Colonic mucosa (tissue), 4 donors: ENCODE measurements at regions not wholly inside any gene's neighbourhood (a gene's known extent, or its start where the extent isn't known, plus 50 kb on each side); places are given as distances from the start of the nearest gene placed in this dataset.

Experiments
- DNase-seq: peaks from one replicate; pipeline ENCODE4 v3.0.0-alpha.2; 2020
- H3K27ac ChIP-seq: fragments of 200-600 bp; one replicate; pipeline ENCODE4 v1.8.0; 2021
- H3K27me3 ChIP-seq: fragments of 200-600 bp; one replicate; pipeline ENCODE4 v1.8.0; 2021
- H3K36me3 ChIP-seq: fragments of 200-600 bp; one replicate; pipeline ENCODE4 v1.8.0; 2021
- H3K4me1 ChIP-seq: fragments of 200-600 bp; one replicate; pipeline ENCODE4 v1.8.0; 2021; ENCODE audit warnings: mild to moderate bottlenecking
- H3K4me3 ChIP-seq: fragments of 200-600 bp; one replicate; pipeline ENCODE4 v1.8.0; 2021
- H3K9ac ChIP-seq, 2 donors: one replicate each; pipeline ENCODE4 v1.7.0; 2013; ENCODE audit warnings: control low read depth in 2 of 2, low read depth in 2 of 2, low read length in 2 of 2
- H3K9me3 ChIP-seq: fragments of 200-600 bp; one replicate; pipeline ENCODE4 v1.8.0; 2021
- CTCF ChIP-seq: fragments of 200-600 bp; IDR thresholded peaks from one replicate; pipeline ENCODE4 v1.8.0; 2022; ENCODE audit warnings: antibody characterized with exemption, mild to moderate bottlenecking
- intact Hi-C: fragments of 100-400 bp; cut with DNase I; formaldehyde crosslinking; loops from one replicate; pipeline ENCODE4 v1.14.1; 2022
- donor health status: healthy.
- donor health status: DM: no; HTN: no; CAD: no.
- donor health status: DM: no; HTN: no; CAD: no.

- H3K4me1 ChIP-seq, result no peaks in the 10 kb centered on the region
- no peak for TF ChIP-seq CTCF
- no peaks in the 10 kb centered on the region for H3K27me3 ChIP-seq
- H3K9me3 ChIP-seq, result no peaks in the 10 kb centered on the region
- no peak overlapping the region for H3K9ac ChIP-seq
- H3K27ac ChIP-seq, result no peak overlapping the region
- H3K4me3 ChIP-seq, result no peak overlapping the region
- no peaks in the 10 kb centered on the region for H3K36me3 ChIP-seq
- intact Hi-C loops, result no loop called here
- no peak for DNase-seq
These were observed 811.6 kb upstream of the GOT2 start for GRCh38 chr16:59545721-59546120.

GRCh38 chr16:59543641-59544040 is 809.5 kb upstream of the GOT2 start:
- H3K9ac ChIP-seq, result no peak overlapping the region
- H3K4me3 ChIP-seq, result no peak overlapping the region
- TF ChIP-seq CTCF, result no peak
- no peak for DNase-seq
- H3K36me3 ChIP-seq, result no peaks in the 10 kb centered on the region
- no peaks in the 10 kb centered on the region for H3K9me3 ChIP-seq
- no peaks in the 10 kb centered on the region for H3K27me3 ChIP-seq
- no peaks in the 10 kb centered on the region for H3K4me1 ChIP-seq
- intact Hi-C loops, result no loop called here
- H3K27ac ChIP-seq, result no peak overlapping the region

- Histone ChIP-seq H3K27ac (no peak overlapping the region), H3K4me3 (no peak overlapping the region), H3K9me3 (no peaks in the 10 kb centered on the region), H3K9ac (no peak overlapping the region), H3K4me1 (no peaks in the 10 kb centered on the region), H3K27me3 (no peaks in the 10 kb centered on the region), H3K36me3 (no peaks in the 10 kb centered on the region)
- no peak for DNase-seq
- TF ChIP-seq CTCF, result no peak
- intact Hi-C loops, result no loop called here
These were observed 806.5 kb upstream of the GOT2 start for GRCh38 chr16:59540621-59541020.

- intact Hi-C loops, result no loop called here
- Histone ChIP-seq H3K9me3 (no peaks in the 10 kb centered on the region), H3K27me3 (no peaks in the 10 kb centered on the region), H3K4me3 (no peak overlapping the region), H3K27ac (no peak overlapping the region), H3K36me3 (no peaks in the 10 kb centered on the region), H3K9ac (no peak overlapping the region), H3K4me1 (no peaks in the 10 kb centered on the region)
- TF ChIP-seq CTCF, result no peak
- DNase-seq, result no peak
These were observed 801.2 kb upstream of the GOT2 start for GRCh38 chr16:59535298-59535697.

GRCh38 chr16:59527206-59527997 is 793.3 kb upstream of the GOT2 start:
- Histone ChIP-seq H3K27me3 (no peaks in the 10 kb centered on the region), H3K36me3 (no peaks in the 10 kb centered on the region), H3K9me3 (no peaks in the 10 kb centered on the region), H3K9ac (no peak overlapping the region), H3K4me3 (no peak overlapping the region), H3K27ac (no peak overlapping the region), H3K4me1 (no peaks in the 10 kb centered on the region)
- TF ChIP-seq CTCF, result no peak
- intact Hi-C loops, result no loop called here
- no peak for DNase-seq
